AG09309 (cell line): ENCODE measurements at regions not wholly inside any gene's neighbourhood (a gene's known extent, or its start where the extent isn't known, plus 50 kb on each side); places are given as distances from the start of the nearest gene placed in this dataset.

Experiments
- DNase-seq: peaks from one replicate; pipeline ENCODE4 v3.0.0-alpha.2; 2010; ENCODE audit warnings: low read depth
- H3K4me3 ChIP-seq: 2 replicates; pipeline ENCODE4 v1.5.1; 2011; ENCODE audit warnings: mild to moderate bottlenecking, low read depth, low read length, moderate library complexity; ENCODE audit not compliant: control insufficient read depth
- CTCF ChIP-seq: IDR thresholded peaks from 2 replicates; pipeline ENCODE4 v1.5.1; 2011; ENCODE audit warnings: mild to moderate bottlenecking, low read depth, low read length, inconsistent platforms; ENCODE audit not compliant: insufficient read depth, control insufficient read depth; ENCODE audit errors: missing control alignments

GRCh38 chr3:87778876-87779275, 279.9 kb downstream of the CGGBP1 start:
- no peak overlapping the region for H3K4me3 ChIP-seq
- no peak for DNase-seq
- no peak for TF ChIP-seq CTCF

GRCh38 chr3:87771337-87772192, 287.2 kb downstream of the CGGBP1 start:
- H3K4me3 ChIP-seq, result no peak overlapping the region
- DNase-seq, result no peak
- peak; percentile 39 for TF ChIP-seq CTCF

GRCh38 chr3:87766721-87767120, 292.1 kb downstream of the CGGBP1 start:
- TF ChIP-seq CTCF, result no peak
- no peak for DNase-seq
- H3K4me3 ChIP-seq, result no peak overlapping the region

GRCh38 chr3:87765256-87765655, 293.5 kb downstream of the CGGBP1 start:
- DNase-seq, result no peak
- no peak overlapping the region for H3K4me3 ChIP-seq
- TF ChIP-seq CTCF, result no peak

GRCh38 chr3:87761795-87762194, 297.0 kb downstream of the CGGBP1 start:
- H3K4me3 ChIP-seq, result no peak overlapping the region
- no peak for TF ChIP-seq CTCF
- no peak for DNase-seq

GRCh38 chr3:87761341-87761740, 297.5 kb downstream of the CGGBP1 start:
- H3K4me3 ChIP-seq, result no peak overlapping the region
- no peak for TF ChIP-seq CTCF
- no peak for DNase-seq
